ENCODE measurements at regions not wholly inside any gene's neighbourhood (a gene's known extent, or its start where the extent isn't known, plus 50 kb on each side); places are given as distances from the start of the nearest gene placed in this dataset.

DNA sequence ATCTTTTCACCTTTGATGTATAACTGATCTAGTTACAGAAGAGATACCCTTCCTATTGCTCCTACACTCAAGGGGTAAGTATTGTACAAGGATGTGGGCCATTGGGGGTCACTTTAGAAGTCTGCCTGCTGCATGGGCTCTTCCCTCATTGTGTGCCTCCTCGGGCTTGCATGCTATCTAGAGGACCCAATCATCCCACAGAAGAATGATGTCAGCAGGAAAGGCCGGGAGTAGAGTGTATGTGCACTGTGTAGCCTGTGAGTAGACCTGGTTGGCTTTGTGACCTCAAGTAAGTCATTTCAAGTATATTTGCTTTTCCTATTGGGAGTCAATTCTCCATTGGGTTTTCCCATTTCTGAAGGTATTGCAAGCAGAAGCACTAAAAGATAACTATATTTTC is 129.5 kb upstream of the TRIB2 start:
- Mint-ChIP-seq H3K4me1 (ENCODE audit: low read depth) (peaks cover 15% of the 10 kb centered on the region), H3K36me3 (ENCODE audit: low read depth) (no peaks in the 10 kb centered on the region), H3K9me3 (no peaks in the 10 kb centered on the region), H3K27me3 (ENCODE audit: insufficient read depth) (no peaks in the 10 kb centered on the region), H3K4me3 (no peak overlapping the region), H3K27ac (no peak overlapping the region)
- no peak for DNase-seq
- TF ChIP-seq, protein P1, sequence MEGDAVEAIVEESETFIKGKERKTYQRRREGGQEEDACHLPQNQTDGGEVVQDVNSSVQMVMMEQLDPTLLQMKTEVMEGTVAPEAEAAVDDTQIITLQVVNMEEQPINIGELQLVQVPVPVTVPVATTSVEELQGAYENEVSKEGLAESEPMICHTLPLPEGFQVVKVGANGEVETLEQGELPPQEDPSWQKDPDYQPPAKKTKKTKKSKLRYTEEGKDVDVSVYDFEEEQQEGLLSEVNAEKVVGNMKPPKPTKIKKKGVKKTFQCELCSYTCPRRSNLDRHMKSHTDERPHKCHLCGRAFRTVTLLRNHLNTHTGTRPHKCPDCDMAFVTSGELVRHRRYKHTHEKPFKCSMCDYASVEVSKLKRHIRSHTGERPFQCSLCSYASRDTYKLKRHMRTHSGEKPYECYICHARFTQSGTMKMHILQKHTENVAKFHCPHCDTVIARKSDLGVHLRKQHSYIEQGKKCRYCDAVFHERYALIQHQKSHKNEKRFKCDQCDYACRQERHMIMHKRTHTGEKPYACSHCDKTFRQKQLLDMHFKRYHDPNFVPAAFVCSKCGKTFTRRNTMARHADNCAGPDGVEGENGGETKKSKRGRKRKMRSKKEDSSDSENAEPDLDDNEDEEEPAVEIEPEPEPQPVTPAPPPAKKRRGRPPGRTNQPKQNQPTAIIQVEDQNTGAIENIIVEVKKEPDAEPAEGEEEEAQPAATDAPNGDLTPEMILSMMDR (IDR thresholded peaks at IDR 0.05) = no peak

DNA sequence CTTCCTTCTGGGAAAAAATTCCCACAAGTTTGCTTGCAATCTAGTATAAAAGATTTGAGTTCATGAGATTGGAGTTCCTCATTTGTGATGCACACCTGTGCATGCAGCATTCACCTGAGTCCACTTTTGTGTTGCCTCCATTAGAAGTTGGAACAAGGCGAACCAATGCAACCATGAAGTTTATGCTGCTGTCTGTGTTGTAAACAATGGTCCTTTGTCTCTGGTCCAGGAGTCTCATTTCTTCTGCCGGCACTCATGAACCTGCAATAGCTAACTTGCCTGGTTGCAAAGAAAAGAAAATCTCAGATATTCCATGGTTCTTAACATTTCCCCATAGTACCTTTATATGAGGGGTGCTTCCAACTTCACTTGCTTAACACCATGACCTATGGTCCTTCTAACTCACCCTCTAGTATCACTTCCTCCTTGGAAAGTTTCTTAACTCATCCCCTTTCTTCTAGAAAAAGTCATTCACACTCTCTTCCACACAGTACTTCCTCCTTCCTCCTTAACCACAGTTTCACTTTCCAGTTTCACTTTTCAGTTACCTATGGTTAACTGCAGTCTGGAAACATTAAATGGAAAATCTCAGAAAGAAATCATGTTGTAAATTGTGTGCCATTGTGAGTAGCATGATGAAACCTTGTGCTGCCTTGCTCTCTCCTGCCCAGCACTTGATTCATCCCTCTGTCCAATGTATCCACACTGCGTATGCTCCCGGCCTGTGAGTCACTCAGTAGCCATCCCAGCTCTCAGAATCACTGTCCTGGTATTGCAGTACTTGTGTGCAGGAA is 128.8 kb upstream of the TRIB2 start:
- TF ChIP-seq, protein P1 (IDR thresholded peaks at IDR 0.05) = no peak
- H3K9me3 Mint-ChIP-seq = no peaks in the 10 kb centered on the region
- no peaks in the 10 kb centered on the region for H3K27me3 Mint-ChIP-seq (ENCODE audit: insufficient read depth)
- no peaks in the 10 kb centered on the region for H3K36me3 Mint-ChIP-seq (ENCODE audit: low read depth)
- H3K27ac Mint-ChIP-seq = peak overlapping the region; percentile 77
- peak overlapping the region; percentile 47 for H3K4me3 Mint-ChIP-seq
- peak; percentile 91 for DNase-seq
- H3K4me1 Mint-ChIP-seq (ENCODE audit: low read depth) = peaks cover 15% of the 10 kb centered on the region

DNA sequence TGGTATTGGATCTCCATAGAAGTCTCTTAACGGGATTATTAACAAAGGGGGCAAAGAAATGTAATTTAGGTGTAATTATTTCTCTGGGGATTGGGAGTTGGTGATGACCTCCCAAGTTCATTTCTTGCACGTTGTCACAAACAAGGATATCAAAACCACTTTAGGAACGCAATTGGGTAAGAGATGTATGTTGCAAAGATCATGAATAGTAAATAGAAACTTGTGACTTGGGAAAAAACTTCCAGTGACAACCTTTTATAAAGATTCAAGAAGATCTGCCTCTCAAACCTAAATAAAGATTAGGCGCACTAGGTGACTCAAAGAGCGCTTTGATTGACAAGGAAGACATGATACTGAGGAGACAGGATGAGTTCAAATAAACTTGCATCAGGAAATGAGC is 127.8 kb upstream of the TRIB2 start:
- TF ChIP-seq, protein P1 (IDR thresholded peaks at IDR 0.05) = no peak

DNA sequence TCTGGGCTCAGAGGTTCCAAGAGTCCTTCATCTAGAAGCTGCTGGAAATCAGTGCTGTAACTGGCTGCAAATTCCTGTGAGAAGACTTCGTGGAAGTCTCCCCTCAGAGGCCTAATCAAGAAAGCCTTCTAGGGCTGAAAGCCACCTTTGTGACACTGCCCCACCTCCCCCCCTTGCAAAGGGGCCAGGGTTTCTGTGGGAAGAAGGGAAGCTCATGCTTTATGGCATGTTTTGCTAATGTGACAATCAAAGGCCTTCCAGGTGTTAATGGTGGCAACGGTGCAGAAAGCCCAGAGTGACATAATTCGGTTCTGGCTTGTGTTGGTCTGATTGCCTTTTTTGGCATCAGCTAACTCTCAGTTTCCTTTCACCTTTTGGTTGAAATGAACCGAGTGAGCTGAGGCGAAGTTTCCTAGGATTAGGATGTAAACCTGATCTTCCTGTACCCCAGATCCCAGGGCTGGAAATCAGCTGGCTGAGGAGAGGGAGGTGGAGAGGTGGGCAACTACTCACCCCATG is 126.9 kb upstream of the TRIB2 start:
- Mint-ChIP-seq H3K4me3 (no peak overlapping the region), H3K27me3 (ENCODE audit: insufficient read depth) (no peaks in the 10 kb centered on the region), H3K36me3 (ENCODE audit: low read depth) (no peaks in the 10 kb centered on the region), H3K4me1 (ENCODE audit: low read depth) (peaks cover 15% of the 10 kb centered on the region), H3K27ac (no peak overlapping the region), H3K9me3 (no peaks in the 10 kb centered on the region)
- TF ChIP-seq, protein P1 (IDR thresholded peaks at IDR 0.05) = no peak
- no peak for DNase-seq

More for the DNA sequence above, 127.8 kb upstream of the TRIB2 start:
- H3K4me3 Mint-ChIP-seq = no peak overlapping the region
- DNase-seq = no peak
- no peaks in the 10 kb centered on the region for H3K9me3 Mint-ChIP-seq
- H3K27me3 Mint-ChIP-seq (ENCODE audit: insufficient read depth) = no peaks in the 10 kb centered on the region
- peaks cover 15% of the 10 kb centered on the region for H3K4me1 Mint-ChIP-seq (ENCODE audit: low read depth)
- H3K27ac Mint-ChIP-seq = no peak overlapping the region
- no peaks in the 10 kb centered on the region for H3K36me3 Mint-ChIP-seq (ENCODE audit: low read depth)

DNA sequence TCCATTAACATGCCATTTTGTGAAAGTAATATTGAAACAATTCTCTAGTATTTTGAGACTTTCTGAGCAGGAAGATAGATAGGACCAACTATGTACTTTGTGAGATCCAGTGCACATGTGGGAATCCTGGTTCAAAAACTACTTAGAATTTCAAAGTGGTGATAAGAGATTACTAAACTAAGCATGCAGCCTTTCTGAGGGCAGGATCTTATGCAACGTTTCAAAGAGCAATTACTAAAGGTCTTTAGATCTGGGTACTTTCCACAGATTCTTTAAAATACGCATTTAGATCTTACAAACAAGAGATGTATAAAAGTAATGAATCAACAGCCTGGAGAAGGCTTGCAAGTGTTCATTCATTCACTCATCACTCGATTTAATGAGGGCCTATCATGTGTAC is 124.4 kb upstream of the TRIB2 start:
- Mint-ChIP-seq H3K9me3 (no peaks in the 10 kb centered on the region), H3K27me3 (ENCODE audit: insufficient read depth) (no peaks in the 10 kb centered on the region), H3K4me1 (ENCODE audit: low read depth) (peaks cover 15% of the 10 kb centered on the region), H3K36me3 (ENCODE audit: low read depth) (no peaks in the 10 kb centered on the region), H3K27ac (no peak overlapping the region), H3K4me3 (no peak overlapping the region)
- TF ChIP-seq, protein P1 (IDR thresholded peaks at IDR 0.05) = no peak
- no peak for DNase-seq

All from HFFc6 (cell line).